ENCODE measurements at regions not wholly inside any gene's neighbourhood (a gene's known extent, or its start where the extent isn't known, plus 50 kb on each side); places are given as distances from the start of the nearest gene placed in this dataset.

DNA sequence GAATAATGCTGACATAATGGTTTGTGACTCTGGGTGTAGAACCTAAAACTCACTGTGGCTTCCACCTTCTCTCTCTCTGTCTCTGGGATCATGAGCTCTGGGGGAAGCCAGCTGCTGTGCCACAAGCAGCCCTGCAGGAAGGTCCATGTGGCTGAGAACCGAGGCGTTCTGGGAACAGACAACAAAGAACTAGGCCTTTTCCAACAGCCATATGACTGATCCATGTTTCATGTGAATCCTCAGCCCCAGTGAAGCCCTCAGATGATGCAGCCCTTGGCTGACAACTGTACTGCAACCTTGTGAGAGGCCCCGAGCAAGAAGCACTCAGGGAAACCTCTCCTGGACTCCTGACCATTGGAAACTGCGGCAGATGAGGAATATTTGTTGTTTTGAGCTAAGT is 56.6 kb downstream of the HLA-G start:
- no peak for DNase-seq (ENCODE audit: low read depth in 2 of 2)

GRCh38 chr6:29886701-29887100 is 55.6 kb upstream of the HLA-A start:
- DNase-seq (ENCODE audit: low read depth in 2 of 2) = no peak

GRCh38 chr6:29887330-29887818 is 55.0 kb upstream of the HLA-A start:
- no peak for DNase-seq (ENCODE audit: low read depth in 2 of 2)

- DNase-seq (ENCODE audit: low read depth in 2 of 2) = peak; percentile 63 to 73
Measured at GRCh38 chr6:29887819-29888776, 54.2 kb upstream of the HLA-A start.

All from stimulated activated CD8-positive, alpha-beta memory T cell treated with anti-CD3 and anti-CD28 coated beads, Interleukin-7, amount 100 ng/mL, for 1 hour (primary cell).